Cardiac muscle cell (in vitro differentiated cells and primary cell): ENCODE measurements at regions not wholly inside any gene's neighbourhood (a gene's known extent, or its start where the extent isn't known, plus 50 kb on each side); places are given as distances from the start of the nearest gene placed in this dataset.

Experiments used
- DNase-seq, 2 donors: peaks; one replicate each; pipeline versions ENCODE4 v3.0.0 to v3.0.0-alpha.2; 2010 to 2017; ENCODE audit warnings: low read depth in 1 of 2, low spot score in 1 of 2
- H3K27ac ChIP-seq: fragments of 200-600 bp; sonication (generic); 2 replicates; pipeline ENCODE4 v1.5.1; 2016
- H3K27me3 ChIP-seq: fragments of 200-600 bp; sonication (generic); 2 replicates; pipeline ENCODE4 v1.6.0; 2016; ENCODE audit warnings: control low read depth
- H3K36me3 ChIP-seq: fragments of 200-600 bp; sonication (generic); 2 replicates; pipeline ENCODE4 v1.5.1; 2016; ENCODE audit warnings: control low read depth
- H3K4me1 ChIP-seq: fragments of 200-600 bp; sonication (generic); 2 replicates; pipeline ENCODE4 v1.8.1; 2017; ENCODE audit warnings: low read depth, mild to moderate bottlenecking, mixed run types
- H3K4me3 ChIP-seq: fragments of 200-600 bp; sonication (generic); 2 replicates; pipeline ENCODE4 v1.5.1; 2016; ENCODE audit warnings: mild to moderate bottlenecking
- H3K9me3 ChIP-seq: fragments of 200-600 bp; sonication (generic); 2 replicates; pipeline ENCODE4 v1.5.1; 2017; ENCODE audit warnings: low read depth, mild to moderate bottlenecking, control low read depth
- CTCF ChIP-seq: IDR thresholded peaks from 2 replicates; pipeline ENCODE4 v1.5.1; 2012; ENCODE audit warnings: low read depth, mild to moderate bottlenecking, low read length

- Histone ChIP-seq H3K9me3 (no peaks in the 10 kb centered on the region), H3K36me3 (no peaks in the 10 kb centered on the region), H3K27ac (no peak overlapping the region), H3K4me1 (no peaks in the 10 kb centered on the region), H3K4me3 (no peak overlapping the region), H3K27me3 (no peaks in the 10 kb centered on the region)
- TF ChIP-seq CTCF: no peak
- no peak for DNase-seq
These were observed 261.9 kb upstream of the ZNF462 start for GRCh38 chr9:106600955-106601560.

- no peak overlapping the region for H3K4me3 ChIP-seq
- no peak for DNase-seq
- no peak for TF ChIP-seq CTCF
- no peaks in the 10 kb centered on the region for H3K27me3 ChIP-seq
- H3K9me3 ChIP-seq: no peaks in the 10 kb centered on the region
- H3K4me1 ChIP-seq: no peaks in the 10 kb centered on the region
- no peaks in the 10 kb centered on the region for H3K36me3 ChIP-seq
- no peak overlapping the region for H3K27ac ChIP-seq
These were observed 260.6 kb upstream of the ZNF462 start for GRCh38 chr9:106602344-106602743.

- H3K27me3 ChIP-seq: no peaks in the 10 kb centered on the region
- peak overlapping the region; percentile 75 for H3K27ac ChIP-seq
- TF ChIP-seq CTCF: no peak
- H3K4me1 ChIP-seq: peaks cover 33% of the 10 kb centered on the region
- peak in 1 of 2 donors; percentile 84 for DNase-seq
- no peaks in the 10 kb centered on the region for H3K9me3 ChIP-seq
- H3K4me3 ChIP-seq: no peak overlapping the region
- H3K36me3 ChIP-seq: no peaks in the 10 kb centered on the region
These were observed 249.7 kb upstream of the ZNF462 start for GRCh38 chr9:106613250-106613737.

GRCh38 chr9:106615118-106615889 lies 247.7 kb upstream of the ZNF462 start:
- no peak overlapping the region for H3K4me3 ChIP-seq
- no peaks in the 10 kb centered on the region for H3K9me3 ChIP-seq
- no peak overlapping the region for H3K27ac ChIP-seq
- H3K27me3 ChIP-seq: no peaks in the 10 kb centered on the region
- H3K36me3 ChIP-seq: no peaks in the 10 kb centered on the region
- H3K4me1 ChIP-seq: peaks cover 34% of the 10 kb centered on the region
- TF ChIP-seq CTCF: no peak
- DNase-seq: no peak

- H3K36me3 ChIP-seq: no peaks in the 10 kb centered on the region
- no peak overlapping the region for H3K4me3 ChIP-seq
- no peak for TF ChIP-seq CTCF
- H3K9me3 ChIP-seq: no peaks in the 10 kb centered on the region
- no peaks in the 10 kb centered on the region for H3K27me3 ChIP-seq
- peak in 1 of 2 donors; percentile 24 for DNase-seq
- H3K27ac ChIP-seq: no peak overlapping the region
- H3K4me1 ChIP-seq: peaks cover 34% of the 10 kb centered on the region
These were observed 246.9 kb upstream of the ZNF462 start for GRCh38 chr9:106616026-106616425.
